ENCODE measurements at regions not wholly inside any gene's neighbourhood (a gene's known extent, or its start where the extent isn't known, plus 50 kb on each side); places are given as distances from the start of the nearest gene placed in this dataset.
"Not testable (repeated sequence)": the region's sequence is repeated elsewhere in the genome, so short reads cannot be mapped to it uniquely, and the experiment has no call there.

DNA sequence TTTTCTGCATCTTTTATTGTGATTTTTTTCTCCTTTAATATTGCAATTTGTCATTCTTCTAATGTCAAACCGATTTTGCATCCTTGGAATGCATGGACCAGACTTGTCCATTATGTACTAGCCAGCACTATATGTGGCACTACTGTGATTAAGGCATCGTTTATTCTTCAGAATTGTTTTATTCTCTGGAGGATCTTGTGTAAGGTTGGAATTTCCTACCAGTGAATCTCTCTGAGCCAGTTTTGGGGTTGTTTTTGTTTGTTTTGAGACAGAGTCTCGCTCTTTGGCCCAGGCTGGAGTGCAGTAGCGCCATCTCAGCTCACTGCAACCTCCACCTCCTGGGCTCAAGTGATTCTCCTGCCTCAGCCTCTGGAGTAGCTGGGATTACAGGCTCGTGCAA, 58.5 kb downstream of the IGLL5 start:
- DNase-seq, result no peak

DNA sequence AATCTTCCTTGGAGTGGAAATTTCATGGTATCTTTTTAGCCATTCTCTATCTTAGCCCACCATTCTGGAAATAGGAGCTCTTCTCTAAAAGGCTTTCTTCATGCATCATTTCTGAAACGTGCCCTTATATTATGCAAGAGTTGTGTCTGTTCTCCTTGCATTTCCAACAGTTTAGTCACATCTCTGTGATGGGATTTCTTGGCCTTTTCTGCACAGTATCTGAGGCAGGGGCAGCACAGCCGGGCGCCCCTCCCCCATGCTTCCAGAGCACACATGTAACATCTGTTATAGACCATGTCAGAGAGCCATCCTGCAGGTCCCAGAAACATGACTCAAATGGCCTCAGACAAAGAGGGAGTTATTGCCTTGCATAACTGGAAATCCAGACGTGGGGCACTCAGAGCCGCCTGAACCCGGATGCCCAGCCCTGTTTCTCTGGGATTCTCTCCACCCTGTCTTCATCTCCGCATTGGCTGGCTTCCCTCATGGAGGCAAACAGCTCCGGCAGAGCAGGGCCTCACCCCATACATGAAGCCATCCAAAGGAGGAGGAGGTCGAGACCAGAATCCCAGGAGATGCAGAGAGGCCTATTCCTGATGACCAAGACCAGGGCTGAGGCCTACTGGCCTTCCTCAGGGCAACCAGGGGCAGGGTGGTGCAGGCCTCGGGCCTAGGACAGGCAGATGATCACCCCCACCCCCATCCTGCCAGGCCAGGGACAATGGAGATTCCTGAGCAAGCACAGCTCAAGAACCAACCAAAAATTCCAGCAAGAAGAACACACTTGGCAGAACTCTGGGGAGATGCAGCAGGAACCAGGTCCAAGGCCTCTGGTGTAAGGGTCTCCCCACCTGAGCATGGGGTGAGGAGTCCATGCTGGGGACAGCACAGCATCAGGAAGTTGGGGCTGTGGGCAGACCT, 61.3 kb downstream of the IGLL5 start:
- DNase-seq, result no peak

DNA sequence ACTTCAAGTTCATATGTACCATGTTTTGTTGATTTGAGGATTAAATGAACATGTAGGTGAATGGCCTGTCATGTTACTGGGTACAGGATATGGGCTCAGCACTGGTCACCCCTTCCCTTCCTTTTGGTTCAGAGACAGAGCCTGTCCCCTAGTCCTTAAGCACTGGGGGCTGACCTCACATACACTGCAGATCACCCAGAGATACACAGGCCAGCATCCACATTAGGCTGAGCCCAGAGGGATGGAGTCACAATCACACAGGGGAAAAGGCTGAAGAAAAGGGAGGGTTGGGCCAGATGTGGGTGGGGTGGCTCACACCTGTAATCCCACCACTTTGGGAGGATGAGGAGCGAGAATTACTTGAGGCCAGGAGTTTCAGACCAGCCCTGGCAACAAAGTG, 62.3 kb downstream of the IGLL5 start:
- DNase-seq, result no peak

DNA sequence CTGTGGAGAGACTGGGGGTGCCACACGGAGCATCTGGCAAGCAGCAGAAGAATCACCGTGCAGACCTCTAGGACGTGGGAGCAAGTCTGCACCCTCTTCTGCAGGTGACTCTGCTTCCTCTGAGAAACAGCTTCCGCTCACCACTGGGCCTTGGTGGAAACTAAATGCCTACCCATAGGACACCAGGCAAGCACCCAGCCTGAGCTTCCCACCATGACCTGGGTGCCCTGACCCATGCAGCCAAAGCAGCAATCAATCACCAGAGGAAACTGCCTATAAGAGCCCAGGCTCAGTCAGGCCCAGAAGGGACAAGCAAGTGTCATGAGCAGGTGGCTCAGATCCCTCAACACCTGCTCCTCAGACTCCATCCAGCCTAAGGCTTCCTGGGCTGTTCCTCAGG, 63.4 kb downstream of the IGLL5 start:
- DNase-seq, result no peak

DNA sequence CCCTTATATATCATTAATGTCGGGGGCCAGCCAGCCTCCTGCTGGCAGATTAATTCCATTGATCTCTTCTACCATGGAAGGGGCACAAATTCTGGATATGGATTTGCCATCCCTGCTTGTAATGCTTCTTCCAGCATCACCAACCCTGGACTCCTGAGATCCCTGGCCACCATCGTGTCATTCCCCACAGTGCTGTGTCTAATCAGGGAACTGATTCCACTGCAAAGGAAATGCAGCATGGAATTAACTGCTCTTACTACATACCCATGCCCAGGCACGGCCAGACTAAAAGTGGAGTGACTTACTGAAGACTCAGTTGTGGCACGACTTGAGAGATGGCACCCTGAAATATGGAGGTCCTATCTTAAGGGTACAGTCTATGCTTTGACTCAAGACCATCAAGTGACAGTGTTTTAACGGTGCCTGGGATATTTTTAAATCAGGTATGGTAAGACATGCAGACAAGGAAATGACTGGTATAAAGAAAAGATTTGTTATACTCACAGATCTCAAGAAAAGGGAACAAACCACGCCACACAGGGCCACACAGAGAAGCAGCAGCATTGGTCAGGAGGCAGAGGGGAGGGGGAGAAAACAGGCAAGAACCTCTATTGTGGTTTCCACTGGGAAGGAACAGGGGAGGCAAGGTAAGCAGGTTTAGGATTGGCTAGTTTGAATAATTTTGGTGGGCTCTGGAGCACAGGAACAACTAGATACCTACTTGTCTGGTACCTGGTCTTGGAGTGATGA, 65.1 kb downstream of the IGLL5 start:
- DNase-seq, result no peak

DNA sequence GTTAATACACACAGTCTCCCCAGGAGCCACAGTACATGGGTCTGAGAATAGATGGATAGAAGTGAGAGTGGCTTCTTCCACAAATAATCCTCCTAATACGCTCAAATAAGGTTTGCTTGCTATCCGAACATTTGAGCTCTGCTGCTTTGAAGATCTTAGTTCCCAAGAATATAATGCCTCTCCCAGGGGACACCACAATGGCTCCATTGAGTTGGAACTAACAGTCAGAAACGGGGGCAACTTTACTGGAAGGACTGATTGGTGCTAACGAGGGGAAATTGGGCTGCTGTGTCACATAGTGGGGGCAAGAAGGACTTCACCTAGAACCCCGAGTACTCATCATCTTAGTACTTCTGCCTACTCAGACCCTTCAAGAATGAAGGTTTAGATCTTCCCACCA, 66.2 kb downstream of the IGLL5 start:
- no peak for DNase-seq

DNA sequence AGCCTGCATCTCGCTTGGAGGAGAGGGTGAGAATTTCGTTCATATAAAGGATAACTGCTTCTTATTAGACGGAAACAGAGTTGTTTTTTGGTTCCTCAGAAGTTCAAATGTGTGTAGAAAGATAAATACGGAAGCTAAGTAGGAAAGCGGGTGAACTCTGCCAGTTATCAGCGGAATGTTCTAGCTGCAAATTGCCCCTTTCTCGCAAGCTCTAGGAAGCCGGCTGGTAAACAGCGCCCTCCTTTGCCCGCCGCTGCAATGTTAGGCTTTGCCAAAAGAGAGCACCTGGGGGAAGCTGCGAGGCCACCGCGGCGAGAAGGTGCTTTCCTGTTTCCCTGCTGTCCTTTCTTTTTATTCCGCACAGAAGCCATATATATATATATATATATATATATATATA, 67.0 kb downstream of the IGLL5 start:
- no peak for DNase-seq

DNA sequence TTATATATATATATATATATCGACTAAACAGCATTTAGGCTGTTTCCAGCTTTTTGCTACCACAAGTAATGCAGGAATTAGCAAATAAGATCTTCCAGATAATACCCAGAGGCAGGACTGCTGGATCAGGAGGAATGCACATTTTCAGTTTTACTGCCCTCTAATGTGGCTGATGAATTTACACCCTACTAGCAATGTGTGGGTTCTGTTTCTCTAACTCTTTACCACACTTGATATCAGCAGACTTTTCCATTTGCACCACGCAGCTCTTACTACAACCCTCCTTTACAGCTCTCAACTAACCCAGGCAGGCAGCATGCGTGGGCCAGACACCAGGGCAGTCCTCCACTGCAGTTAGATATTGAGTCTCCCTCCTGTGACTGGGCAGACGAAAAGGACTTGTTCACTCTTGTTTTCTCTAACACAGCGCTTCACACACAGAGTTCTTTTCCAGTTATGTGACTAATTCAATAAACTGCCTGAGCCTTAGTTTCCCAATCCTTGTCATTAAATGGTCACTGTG, 67.7 kb downstream of the IGLL5 start:
- no peak for DNase-seq

DNA sequence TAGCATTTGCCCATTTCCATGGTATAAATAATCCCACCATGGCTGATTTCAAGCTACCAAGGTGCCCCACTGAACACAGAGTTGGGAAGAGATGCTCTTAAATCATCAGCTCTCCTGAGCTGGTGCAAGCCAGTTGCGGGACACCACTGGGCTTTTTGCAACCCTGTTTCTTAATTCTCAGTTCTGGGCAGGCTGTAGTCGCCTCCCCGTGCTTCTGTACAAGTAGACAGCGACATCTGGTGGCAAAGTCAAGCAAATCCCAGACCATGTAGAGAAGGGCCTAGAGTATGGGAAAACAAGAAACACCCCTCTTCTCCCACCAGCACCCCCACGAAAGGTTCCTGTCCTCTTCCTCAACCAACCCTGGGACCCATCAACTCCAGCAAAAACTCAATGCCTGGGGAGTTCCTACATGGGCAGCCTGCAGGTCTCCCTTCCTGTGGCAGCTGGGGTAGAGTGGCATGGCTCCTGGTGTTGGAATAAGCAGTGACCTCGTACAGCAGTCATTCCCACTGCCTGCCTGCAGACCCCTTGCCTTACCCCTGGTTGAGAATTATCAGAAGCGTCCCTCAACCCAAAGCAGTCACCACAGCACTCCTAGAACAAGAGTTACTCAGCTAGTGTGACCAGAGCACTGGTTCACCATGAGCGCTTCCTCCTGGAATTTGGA, 68.4 kb downstream of the IGLL5 start:
- DNase-seq, result peak; percentile 58

DNA sequence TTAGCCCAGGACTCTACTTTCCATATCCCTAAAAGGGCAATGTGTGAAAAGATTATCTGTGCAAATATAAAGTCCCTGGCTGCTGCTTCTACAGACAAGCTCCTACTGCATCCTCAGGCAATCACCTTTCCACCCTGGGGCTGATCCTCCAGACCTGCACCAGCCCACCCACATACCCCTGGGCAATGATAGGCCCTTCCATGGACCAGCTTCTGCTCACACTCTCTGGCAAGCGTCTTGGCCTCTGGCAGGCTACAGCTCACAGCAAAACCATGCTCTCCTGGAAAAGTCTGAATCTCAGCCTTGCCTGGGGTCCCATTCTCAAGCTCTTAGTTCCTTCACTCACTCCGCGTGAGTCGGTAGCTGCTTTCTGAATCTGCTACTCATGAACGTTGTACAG, 69.5 kb downstream of the IGLL5 start:
- DNase-seq, result no peak

DNA sequence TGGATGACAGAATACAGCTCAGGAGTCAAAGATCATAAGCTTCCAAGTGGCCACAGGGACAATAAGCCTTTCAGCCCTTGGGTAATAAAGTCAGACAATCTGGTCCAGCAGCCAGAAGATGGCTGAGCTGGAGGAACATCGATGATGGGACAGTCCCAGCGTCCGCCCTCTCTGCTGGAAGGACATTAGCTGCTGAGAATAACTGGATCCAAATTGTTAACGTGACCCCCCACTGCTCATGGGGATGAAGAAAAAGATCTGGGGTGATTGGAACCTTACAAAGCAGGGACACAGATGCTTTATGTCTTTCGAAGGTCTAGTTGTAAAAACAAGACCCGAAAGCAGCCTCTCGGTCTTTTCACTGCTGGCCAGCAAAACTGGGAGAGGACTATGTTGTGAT, 71.0 kb downstream of the IGLL5 start:
- no peak for DNase-seq

DNA sequence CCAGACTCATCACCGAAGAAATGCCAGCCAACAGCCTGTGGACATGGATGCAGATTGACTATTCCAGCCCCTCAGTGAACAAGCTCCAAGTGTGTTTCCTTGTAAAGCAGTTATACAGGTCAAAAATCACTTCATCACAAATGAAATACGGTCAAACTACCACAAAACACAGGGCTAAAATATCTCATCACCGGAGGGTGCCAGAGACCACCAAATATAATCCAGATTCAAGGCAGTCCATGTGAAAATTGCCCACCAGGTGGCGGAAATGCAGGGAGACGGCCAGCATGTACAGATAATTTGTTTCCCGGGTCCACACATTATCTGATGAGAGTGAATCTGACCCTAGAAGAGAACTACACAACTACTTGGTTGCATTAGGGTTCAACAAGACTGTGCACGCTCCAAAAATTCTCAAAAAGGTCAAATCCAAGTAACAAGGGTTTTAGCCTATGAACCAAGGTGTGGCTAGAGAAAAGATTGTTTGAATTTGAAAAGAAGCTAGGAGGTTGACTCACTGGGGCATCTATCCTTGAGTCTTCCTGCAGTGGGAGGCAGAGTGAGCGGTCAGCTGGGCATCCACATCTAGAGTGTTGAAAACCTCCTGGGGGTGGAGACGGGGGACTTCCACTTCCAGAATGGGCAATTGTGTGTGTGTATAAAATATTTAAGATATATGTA, 71.7 kb downstream of the IGLL5 start:
- peak; percentile 42 for DNase-seq

DNA sequence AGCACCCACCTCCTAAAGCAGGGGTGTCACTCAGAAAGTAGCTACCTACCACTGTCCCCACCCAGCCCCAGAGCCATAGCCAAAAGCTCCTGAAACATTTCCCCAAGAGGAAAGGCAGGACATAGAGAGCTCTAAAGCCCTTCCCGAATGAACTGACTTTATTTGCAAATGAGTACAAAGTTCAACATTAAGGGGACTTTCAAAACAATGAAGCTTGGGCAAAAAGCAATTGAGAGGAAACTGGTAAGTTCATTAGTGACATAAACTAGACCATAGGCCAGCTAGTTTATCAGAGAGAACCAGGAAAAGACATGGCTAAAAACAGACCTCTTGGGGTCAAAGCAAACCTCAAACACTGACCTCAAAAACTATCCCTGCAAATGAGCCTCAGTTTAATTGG, 72.7 kb downstream of the IGLL5 start:
- no peak for DNase-seq

DNA sequence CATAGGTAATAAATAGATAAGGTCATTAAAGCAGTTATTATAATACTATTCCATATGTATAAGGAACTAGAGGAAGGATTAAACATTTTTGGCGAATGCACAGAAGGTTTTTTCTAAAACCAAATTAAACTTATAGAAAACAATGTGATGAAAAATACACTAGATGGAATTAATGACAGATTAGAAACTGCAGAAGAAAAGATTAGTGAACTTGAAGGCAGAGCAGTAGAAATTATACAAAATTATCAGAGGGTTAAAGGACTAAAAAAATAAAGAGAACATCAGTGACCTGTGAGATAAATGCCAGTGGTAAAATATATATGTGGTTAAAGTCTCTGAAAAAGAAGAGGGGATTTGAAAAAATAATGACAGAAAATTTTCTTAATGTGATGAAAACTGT, 74.0 kb downstream of the IGLL5 start:
- no peak for DNase-seq

DNA sequence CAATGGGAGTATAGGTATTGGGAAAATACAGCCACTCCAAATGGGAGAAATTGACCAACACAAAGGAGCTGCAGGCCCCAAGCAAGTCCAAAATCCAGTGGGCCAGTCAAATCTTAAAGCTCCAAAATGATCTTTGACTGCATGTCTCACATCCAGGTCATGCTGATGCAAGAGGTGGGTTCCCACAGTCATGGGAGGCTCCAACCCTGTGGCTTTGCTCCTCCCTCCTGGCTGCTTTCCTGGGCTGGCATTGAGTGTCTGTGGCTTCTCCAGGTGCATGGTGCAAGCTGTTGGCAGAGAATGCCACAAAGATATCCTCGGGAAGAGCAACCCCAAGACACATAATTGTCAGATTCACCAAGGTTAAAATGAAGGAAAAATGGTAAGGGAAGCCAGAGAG, 80.8 kb downstream of the IGLL5 start:
- no peak for DNase-seq

DNA sequence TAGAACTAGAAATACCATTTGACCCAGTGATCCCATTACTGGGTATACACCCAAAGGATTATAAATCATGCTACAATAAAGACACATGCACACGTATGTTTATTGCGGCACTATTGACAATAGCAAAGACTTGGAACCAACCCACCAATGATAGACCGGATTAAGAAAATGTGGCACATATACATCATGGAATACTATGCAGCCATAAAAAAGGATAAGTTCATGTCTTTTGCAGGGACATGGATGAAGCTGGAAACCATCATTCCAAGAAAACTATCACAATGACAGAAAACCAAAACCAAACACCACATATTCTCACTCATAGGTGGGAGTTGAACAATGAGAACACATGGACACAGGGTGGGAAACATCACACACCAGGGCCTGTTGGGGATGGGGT, 85.0 kb downstream of the IGLL5 start:
- not testable (repeated sequence) for DNase-seq

DNA sequence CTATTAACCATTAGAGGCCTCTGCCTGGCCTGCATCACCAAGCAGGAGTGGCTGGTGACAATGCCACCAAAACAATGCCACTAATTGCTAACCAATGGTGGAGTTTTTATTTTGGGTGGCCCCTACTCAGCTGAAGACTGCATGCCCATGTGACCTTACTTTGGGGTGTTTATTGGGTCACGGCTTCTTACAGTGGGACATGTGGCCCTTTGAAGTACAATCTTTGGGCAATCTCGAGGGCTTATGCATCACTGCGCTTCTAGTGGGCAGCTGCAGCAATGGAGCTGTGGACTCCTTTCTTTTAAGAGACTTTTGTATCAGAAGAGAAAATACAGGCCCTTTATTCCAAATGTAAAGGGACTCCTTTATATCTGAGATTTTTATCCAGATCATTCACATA, 85.7 kb downstream of the IGLL5 start:
- DNase-seq, result no peak

DNA sequence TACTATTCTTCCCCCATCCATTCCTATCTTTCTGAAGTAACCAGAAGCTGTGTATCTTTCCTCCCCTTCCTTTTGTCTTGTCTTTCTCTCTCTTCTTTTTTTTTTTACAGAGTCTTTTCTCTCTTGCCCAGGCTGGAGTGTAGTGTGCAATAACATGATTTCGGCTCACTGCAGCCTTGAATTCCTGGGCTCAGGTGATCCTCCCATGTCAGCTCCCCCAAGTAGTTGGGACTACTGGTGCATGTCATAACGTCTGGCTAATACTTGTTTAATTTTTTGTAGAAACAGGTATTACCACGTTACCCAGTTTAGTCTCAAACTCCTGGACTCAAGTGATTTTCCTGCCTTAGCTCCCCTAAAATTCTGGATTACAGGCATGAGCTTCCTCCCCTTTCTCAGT, 86.5 kb downstream of the IGLL5 start:
- DNase-seq, result no peak

DNA sequence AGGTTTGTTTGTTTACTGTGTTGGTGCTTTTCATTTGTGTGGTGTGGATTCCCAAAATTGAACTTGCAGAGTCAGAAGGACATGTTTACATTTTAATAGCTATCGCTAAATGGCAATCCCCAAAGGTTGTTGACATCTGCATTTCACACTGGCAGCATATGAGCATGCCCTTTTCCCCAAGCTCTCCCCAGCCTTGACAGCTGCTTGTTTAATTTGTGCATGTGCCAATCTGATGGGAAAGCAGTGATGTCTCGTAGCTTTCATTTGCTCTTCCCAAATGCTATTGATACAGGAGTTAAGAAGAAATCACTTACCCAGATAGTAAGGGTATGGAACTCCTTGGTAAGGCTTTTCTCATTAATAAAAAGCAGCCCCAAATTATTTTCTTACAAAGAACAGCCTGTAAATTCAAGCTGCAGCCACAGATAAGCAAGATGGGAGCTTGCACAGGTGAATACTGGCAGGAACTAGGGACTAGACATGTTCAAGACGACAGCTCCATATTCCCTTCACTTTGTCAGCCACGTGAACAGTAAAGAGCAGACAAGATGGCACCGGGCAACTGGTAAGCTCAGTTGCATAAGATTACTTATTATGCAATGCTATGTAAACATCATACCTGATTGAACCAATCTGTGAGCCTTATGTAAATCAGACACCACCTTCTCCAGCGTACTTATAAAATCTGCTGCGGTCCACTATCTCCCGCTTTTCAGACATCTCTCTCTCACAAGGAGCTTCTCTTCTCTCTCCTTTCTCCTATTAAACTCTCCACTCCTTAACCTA, 87.4 kb downstream of the IGLL5 start:
- peak; percentile 4 for DNase-seq

DNA sequence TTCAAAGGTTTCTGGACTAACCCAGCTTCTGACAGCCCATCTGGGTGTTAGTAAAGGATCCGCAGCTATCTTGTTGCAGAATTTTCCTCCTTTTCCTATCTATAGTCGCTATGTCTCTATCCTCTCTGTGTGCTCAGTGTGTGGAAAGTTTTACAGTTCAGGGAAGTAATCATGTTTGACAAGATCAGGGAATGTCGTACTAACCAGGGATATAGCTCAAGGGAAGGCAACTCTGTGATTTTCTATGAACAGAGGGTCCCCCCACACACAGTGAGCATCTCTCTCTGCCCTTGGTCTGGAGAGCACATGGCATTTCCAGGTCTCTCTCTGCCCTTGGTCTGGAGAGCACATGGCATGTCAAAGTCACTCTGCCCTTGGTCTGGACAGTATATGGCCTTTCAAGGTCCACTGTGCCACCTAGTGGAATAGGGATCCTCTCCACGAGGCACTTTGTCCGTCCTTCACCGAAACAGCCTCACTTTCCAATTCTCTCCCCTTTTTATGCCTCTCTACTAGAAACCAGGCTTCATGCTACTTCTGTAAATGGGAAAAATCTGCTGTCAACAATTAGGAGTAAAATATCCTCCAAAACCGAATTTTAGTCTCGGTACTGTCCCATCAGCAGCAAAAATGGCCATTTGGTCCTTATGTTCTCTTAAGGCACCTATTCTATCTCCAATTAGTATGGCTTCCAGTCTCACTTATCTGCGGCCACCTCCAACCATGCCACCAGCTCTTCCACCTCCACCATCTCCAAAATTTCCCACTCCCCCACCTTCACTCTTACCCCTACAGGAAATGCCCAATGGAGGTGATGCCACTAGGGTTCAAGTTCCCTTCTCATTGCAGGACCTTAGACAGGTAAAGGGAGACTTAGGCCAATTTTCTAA, 88.7 kb downstream of the IGLL5 start:
- DNase-seq, result no peak

Measured in NCI-H2029 treated with DMSO at 0.1 percent for 48 hours (cell line).